Neural cell (in vitro differentiated cells): ENCODE measurements at regions not wholly inside any gene's neighbourhood (a gene's known extent, or its start where the extent isn't known, plus 50 kb on each side); places are given as distances from the start of the nearest gene placed in this dataset.

ENCODE experiments used
- CTCF ChIP-seq: fragments of 450-650 bp; IDR thresholded peaks from 2 replicates; pipeline ENCODE4 v1.5.1; 2014; ENCODE audit warnings: antibody characterized with exemption, mild to moderate bottlenecking, moderate library complexity; ENCODE audit not compliant: poor library complexity, severe bottlenecking
- EP300 ChIP-seq: fragments of 450-650 bp; conservative IDR thresholded peaks from 2 replicates; pipeline ENCODE4 v1.6.1; 2014; ENCODE audit warnings: antibody characterized with exemption, mild to moderate bottlenecking, moderate library complexity; ENCODE audit not compliant: poor library complexity, severe bottlenecking
- EZH2 ChIP-seq: fragments of 200-600, 300-800 bp; shearing (Covaris generic), sonication (generic); IDR thresholded peaks from 2 replicates; pipeline ENCODE4 v1.6.1; 2014; ENCODE audit warnings: antibody characterized with exemption, low read length, borderline replicate concordance, mild to moderate bottlenecking; ENCODE audit not compliant: insufficient read depth, poor library complexity, severe bottlenecking
- MXI1 ChIP-seq: fragments of 450-650 bp; conservative IDR thresholded peaks from 2 replicates; pipeline ENCODE4 v1.6.1; 2014; ENCODE audit warnings: antibody characterized with exemption, mild to moderate bottlenecking; ENCODE audit not compliant: poor library complexity, severe bottlenecking
- POLR2AphosphoS5 ChIP-seq: IDR thresholded peaks from 2 replicates; pipeline ENCODE4 v1.6.1; 2012
- RAD21 ChIP-seq: fragments of 450-650 bp; conservative IDR thresholded peaks from 2 replicates; pipeline ENCODE4 v1.6.1; 2014; ENCODE audit warnings: antibody characterized with exemption, mild to moderate bottlenecking, moderate library complexity
- REST ChIP-seq: IDR thresholded peaks from 2 replicates; pipeline ENCODE4 v1.6.1; 2012; ENCODE audit warnings: borderline replicate concordance
- SMC3 ChIP-seq: fragments of 450-650 bp; conservative IDR thresholded peaks from 2 replicates; pipeline ENCODE4 v1.6.1; 2014; ENCODE audit warnings: antibody characterized with exemption, mild to moderate bottlenecking, moderate library complexity; ENCODE audit not compliant: poor library complexity
- TAF1 ChIP-seq: IDR thresholded peaks from 2 replicates; pipeline ENCODE4 v1.6.1; 2012; ENCODE audit warnings: low read depth

- TF ChIP-seq CTCF (no peak), POLR2AphosphoS5 (no peak), REST (no peak), EZH2 (no peak), TAF1 (no peak), SMC3 (peak; percentile 15), RAD21 (peak; percentile 37), EP300 (no peak), MXI1 (no peak)
These were observed 93.8 kb downstream of the RFLNA start for GRCh38 chr12:124388679-124389137.
